ENCODE measurements at regions not wholly inside any gene's neighbourhood (a gene's known extent, or its start where the extent isn't known, plus 50 kb on each side); places are given as distances from the start of the nearest gene placed in this dataset.
A peak's percentile ranks its signal among the peaks of the same experiment; 100 is the strongest.

GRCh38 chr9:99565203-99565602 lies 256.5 kb upstream of the NR4A3 start:
- intact Hi-C loops (cut with micrococcal nuclease): no loop called here
- H3K4me3 ChIP-seq: no peak overlapping the region
- TF ChIP-seq CTCF (IDR thresholded peaks at IDR 0.05; ENCODE audit: borderline replicate concordance): no peak
- H3K4me1 ChIP-seq: peaks cover 29% of the 10 kb centered on the region
- peak; percentile 65 for DNase-seq
- no peaks in the 10 kb centered on the region for H3K27me3 ChIP-seq (ENCODE audit: low read depth)
- H3K36me3 ChIP-seq: no peaks in the 10 kb centered on the region
- no peaks in the 10 kb centered on the region for H3K9me3 ChIP-seq (replicated peaks)
- H3K27ac ChIP-seq (replicated peaks): no peak overlapping the region

- no peak overlapping the region for H3K27ac ChIP-seq (replicated peaks)
- H3K27me3 ChIP-seq (ENCODE audit: low read depth): no peaks in the 10 kb centered on the region
- no peak for DNase-seq
- H3K9me3 ChIP-seq (replicated peaks): no peaks in the 10 kb centered on the region
- intact Hi-C loops (cut with micrococcal nuclease): no loop called here
- H3K4me1 ChIP-seq: peaks cover 16% of the 10 kb centered on the region
- no peak for TF ChIP-seq CTCF (IDR thresholded peaks at IDR 0.05; ENCODE audit: borderline replicate concordance)
- H3K36me3 ChIP-seq: no peaks in the 10 kb centered on the region
- no peak overlapping the region for H3K4me3 ChIP-seq
Observed at GRCh38 chr9:99567436-99567835, 254.2 kb upstream of the NR4A3 start.

GRCh38 chr9:99569840-99570239 lies 251.8 kb upstream of the NR4A3 start:
- intact Hi-C loops (cut with micrococcal nuclease): no loop called here
- no peaks in the 10 kb centered on the region for H3K9me3 ChIP-seq (replicated peaks)
- no peak overlapping the region for H3K27ac ChIP-seq (replicated peaks)
- H3K4me1 ChIP-seq: peaks cover 11% of the 10 kb centered on the region
- H3K4me3 ChIP-seq: no peak overlapping the region
- TF ChIP-seq CTCF (IDR thresholded peaks at IDR 0.05; ENCODE audit: borderline replicate concordance): no peak
- no peaks in the 10 kb centered on the region for H3K36me3 ChIP-seq
- no peaks in the 10 kb centered on the region for H3K27me3 ChIP-seq (ENCODE audit: low read depth)
- no peak for DNase-seq

GRCh38 chr9:99572567-99572966 lies 249.1 kb upstream of the NR4A3 start:
- no peaks in the 10 kb centered on the region for H3K9me3 ChIP-seq (replicated peaks)
- H3K27ac ChIP-seq (replicated peaks): no peak overlapping the region
- no peak for DNase-seq
- TF ChIP-seq CTCF (IDR thresholded peaks at IDR 0.05; ENCODE audit: borderline replicate concordance): no peak
- no peak overlapping the region for H3K4me3 ChIP-seq
- H3K36me3 ChIP-seq: no peaks in the 10 kb centered on the region
- peaks cover 8% of the 10 kb centered on the region for H3K4me1 ChIP-seq
- no peaks in the 10 kb centered on the region for H3K27me3 ChIP-seq (ENCODE audit: low read depth)
- intact Hi-C loops (cut with micrococcal nuclease): no loop called here

- intact Hi-C loops (cut with micrococcal nuclease): no loop called here
- Histone ChIP-seq H3K9me3 (replicated peaks) (no peaks in the 10 kb centered on the region), H3K27me3 (ENCODE audit: low read depth) (no peaks in the 10 kb centered on the region), H3K36me3 (no peaks in the 10 kb centered on the region), H3K4me3 (no peak overlapping the region), H3K4me1 (peaks cover 8% of the 10 kb centered on the region), H3K27ac (replicated peaks) (no peak overlapping the region)
- no peak for TF ChIP-seq CTCF (IDR thresholded peaks at IDR 0.05; ENCODE audit: borderline replicate concordance)
- DNase-seq: no peak
Observed at GRCh38 chr9:99573085-99573484, 248.6 kb upstream of the NR4A3 start.

GRCh38 chr9:99573886-99574285 lies 247.8 kb upstream of the NR4A3 start:
- H3K27me3 ChIP-seq (ENCODE audit: low read depth): no peaks in the 10 kb centered on the region
- intact Hi-C loops (cut with micrococcal nuclease): no loop called here
- H3K9me3 ChIP-seq (replicated peaks): no peaks in the 10 kb centered on the region
- DNase-seq: no peak
- H3K4me3 ChIP-seq: no peak overlapping the region
- no peak overlapping the region for H3K27ac ChIP-seq (replicated peaks)
- no peak for TF ChIP-seq CTCF (IDR thresholded peaks at IDR 0.05; ENCODE audit: borderline replicate concordance)
- H3K4me1 ChIP-seq: peaks cover 8% of the 10 kb centered on the region
- H3K36me3 ChIP-seq: no peaks in the 10 kb centered on the region

Data from left ventricle myocardium inferior (tissue), 1 donor.